ENCODE measurements at regions not wholly inside any gene's neighbourhood (a gene's known extent, or its start where the extent isn't known, plus 50 kb on each side); places are given as distances from the start of the nearest gene placed in this dataset.

DNA sequence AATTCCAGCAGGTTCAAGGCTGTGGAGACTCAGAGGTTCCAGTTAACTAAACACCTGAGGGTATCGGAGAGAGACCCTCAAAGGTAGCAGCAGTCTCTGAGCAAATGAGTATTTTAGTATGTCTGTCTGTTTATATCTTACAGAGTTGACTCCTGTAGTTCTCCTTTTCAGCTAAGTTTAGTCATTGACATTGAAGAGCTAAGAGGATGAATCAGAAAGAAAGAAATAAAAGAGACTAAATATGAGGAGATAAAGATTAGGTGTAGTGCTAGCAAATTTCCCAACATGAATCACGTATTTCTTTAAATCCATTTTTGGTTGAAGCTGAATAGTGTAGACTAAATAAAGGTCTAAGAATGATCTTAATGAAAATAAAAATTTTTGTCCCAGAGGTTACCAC lies 474.0 kb upstream of the RGMB start:
- H3K27ac ChIP-seq, result no peak overlapping the region
- H3K27me3 ChIP-seq, result no peaks in the 10 kb centered on the region
- H3K4me1 ChIP-seq, result no peaks in the 10 kb centered on the region
- H3K9me3 ChIP-seq, result no peaks in the 10 kb centered on the region
- no peak for DNase-seq (ENCODE audit: low spot score in 2 of 2)
- H3K4me3 ChIP-seq, result no peak overlapping the region
- H3K36me3 ChIP-seq, result no peaks in the 10 kb centered on the region
- intact Hi-C loops (cut with DNase I; ENCODE audit: low total_unique reads), result no loop called here
- TF ChIP-seq, protein P1, sequence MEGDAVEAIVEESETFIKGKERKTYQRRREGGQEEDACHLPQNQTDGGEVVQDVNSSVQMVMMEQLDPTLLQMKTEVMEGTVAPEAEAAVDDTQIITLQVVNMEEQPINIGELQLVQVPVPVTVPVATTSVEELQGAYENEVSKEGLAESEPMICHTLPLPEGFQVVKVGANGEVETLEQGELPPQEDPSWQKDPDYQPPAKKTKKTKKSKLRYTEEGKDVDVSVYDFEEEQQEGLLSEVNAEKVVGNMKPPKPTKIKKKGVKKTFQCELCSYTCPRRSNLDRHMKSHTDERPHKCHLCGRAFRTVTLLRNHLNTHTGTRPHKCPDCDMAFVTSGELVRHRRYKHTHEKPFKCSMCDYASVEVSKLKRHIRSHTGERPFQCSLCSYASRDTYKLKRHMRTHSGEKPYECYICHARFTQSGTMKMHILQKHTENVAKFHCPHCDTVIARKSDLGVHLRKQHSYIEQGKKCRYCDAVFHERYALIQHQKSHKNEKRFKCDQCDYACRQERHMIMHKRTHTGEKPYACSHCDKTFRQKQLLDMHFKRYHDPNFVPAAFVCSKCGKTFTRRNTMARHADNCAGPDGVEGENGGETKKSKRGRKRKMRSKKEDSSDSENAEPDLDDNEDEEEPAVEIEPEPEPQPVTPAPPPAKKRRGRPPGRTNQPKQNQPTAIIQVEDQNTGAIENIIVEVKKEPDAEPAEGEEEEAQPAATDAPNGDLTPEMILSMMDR (IDR thresholded peaks at IDR 0.05), result no peak
- no peak for TF ChIP-seq POLR2A (IDR thresholded peaks at IDR 0.05)
- no peak for TF ChIP-seq POLR2AphosphoS5 (IDR thresholded peaks at IDR 0.05)

DNA sequence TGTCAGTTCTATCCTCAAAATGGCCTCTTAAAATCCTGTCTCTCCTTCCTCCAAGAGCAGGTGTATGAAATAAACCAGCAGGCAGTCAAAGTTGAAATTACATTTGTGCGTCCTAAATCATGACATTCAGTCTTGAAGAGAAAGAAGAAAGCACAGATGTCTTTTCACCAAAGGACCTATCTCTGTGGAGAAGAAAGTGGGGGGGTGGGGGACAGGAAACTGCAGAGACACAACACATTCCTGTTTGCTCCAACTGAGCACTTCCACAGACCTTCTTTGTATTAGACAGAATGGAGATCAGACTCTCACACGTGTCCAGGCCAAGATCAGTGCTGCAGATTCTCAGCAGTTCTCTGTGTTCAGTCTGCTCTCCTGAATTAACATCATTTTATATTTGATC lies 471.9 kb upstream of the RGMB start:
- intact Hi-C loops (cut with DNase I; ENCODE audit: low total_unique reads), result no loop called here
- no peaks in the 10 kb centered on the region for H3K9me3 ChIP-seq
- TF ChIP-seq, protein P1 (IDR thresholded peaks at IDR 0.05), result no peak
- TF ChIP-seq POLR2A (IDR thresholded peaks at IDR 0.05) (no peak), POLR2AphosphoS5 (IDR thresholded peaks at IDR 0.05) (no peak)

DNA sequence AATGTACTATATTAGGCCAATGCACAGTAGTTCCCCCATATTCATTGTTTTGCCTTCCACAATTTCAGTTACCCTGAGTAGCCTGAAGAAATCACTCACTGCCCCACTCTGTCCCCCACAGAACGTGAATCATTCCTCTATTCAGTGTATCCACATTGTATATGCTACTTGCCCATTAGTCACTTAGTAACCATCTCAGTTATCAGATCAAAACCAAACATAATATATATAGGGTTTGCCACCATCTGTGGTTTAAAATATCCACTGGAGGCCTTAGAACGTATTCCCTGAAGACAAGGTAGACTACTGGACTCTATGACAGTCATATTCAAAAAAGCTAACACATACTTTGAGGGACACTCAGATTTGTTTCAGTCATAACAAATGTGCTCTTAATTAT lies 465.7 kb upstream of the RGMB start:
- intact Hi-C loops (cut with DNase I; ENCODE audit: low total_unique reads), result no loop called here
- DNase-seq (ENCODE audit: low spot score in 2 of 2), result no peak
- H3K4me1 ChIP-seq, result no peaks in the 10 kb centered on the region
- TF ChIP-seq, protein P1 (IDR thresholded peaks at IDR 0.05), result no peak
- TF ChIP-seq POLR2AphosphoS5 (IDR thresholded peaks at IDR 0.05) (no peak), POLR2A (IDR thresholded peaks at IDR 0.05) (no peak)
- H3K27ac ChIP-seq, result no peak overlapping the region
- no peaks in the 10 kb centered on the region for H3K36me3 ChIP-seq
- H3K9me3 ChIP-seq, result no peaks in the 10 kb centered on the region
- H3K4me3 ChIP-seq, result no peak overlapping the region
- H3K27me3 ChIP-seq, result no peaks in the 10 kb centered on the region

More for the DNA sequence above, 471.9 kb upstream of the RGMB start:
- Histone ChIP-seq H3K27ac (no peak overlapping the region), H3K4me1 (no peaks in the 10 kb centered on the region), H3K4me3 (no peak overlapping the region), H3K27me3 (no peaks in the 10 kb centered on the region), H3K36me3 (no peaks in the 10 kb centered on the region)
- no peak for DNase-seq (ENCODE audit: low spot score in 2 of 2)

DNA sequence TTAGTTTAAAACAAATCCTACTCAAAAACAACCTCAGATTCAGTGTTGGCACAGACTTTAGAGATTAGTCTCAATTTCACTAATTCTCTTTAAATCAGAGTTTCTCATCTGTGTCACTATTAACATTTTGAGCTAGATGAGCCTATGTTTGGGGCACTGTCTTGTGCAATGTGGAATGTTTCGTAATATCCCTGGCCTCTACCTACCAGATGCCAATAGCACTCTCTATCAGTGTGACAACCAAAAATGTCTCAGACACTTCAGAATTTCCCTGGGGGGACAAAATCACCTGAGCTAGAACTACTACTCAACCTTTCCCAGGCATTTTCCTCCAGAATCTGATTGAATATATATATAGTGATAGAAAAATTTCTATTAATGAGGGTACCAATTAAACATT lies 465.2 kb upstream of the RGMB start:
- no peaks in the 10 kb centered on the region for H3K4me1 ChIP-seq
- H3K9me3 ChIP-seq, result no peaks in the 10 kb centered on the region
- TF ChIP-seq POLR2A (IDR thresholded peaks at IDR 0.05) (no peak), POLR2AphosphoS5 (IDR thresholded peaks at IDR 0.05) (no peak)
- TF ChIP-seq, protein P1 (IDR thresholded peaks at IDR 0.05), result no peak
- H3K27me3 ChIP-seq, result no peaks in the 10 kb centered on the region
- H3K4me3 ChIP-seq, result no peak overlapping the region
- DNase-seq (ENCODE audit: low spot score in 2 of 2), result no peak
- intact Hi-C loops (cut with DNase I; ENCODE audit: low total_unique reads), result no loop called here
- no peak overlapping the region for H3K27ac ChIP-seq
- H3K36me3 ChIP-seq, result no peaks in the 10 kb centered on the region

DNA sequence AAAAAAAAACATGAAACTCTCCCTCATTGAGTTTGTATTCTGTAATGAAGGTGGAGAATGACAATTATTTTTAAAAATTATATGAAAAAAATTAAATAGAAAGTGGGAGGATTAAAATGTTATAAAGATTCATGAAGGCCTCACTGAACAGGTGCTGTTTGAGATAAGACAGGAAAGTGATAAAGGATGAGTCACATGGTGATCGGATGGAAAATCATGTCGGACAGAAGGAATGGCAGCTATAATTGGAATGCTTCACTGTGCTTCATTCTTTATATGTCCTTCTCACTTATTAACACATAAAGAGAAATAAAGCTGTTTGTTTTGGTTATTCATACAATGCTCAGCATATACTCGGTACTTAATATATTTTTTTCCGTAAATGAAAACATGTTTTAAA lies 464.5 kb upstream of the RGMB start:
- H3K27ac ChIP-seq, result no peak overlapping the region
- H3K4me1 ChIP-seq, result no peaks in the 10 kb centered on the region
- no peaks in the 10 kb centered on the region for H3K27me3 ChIP-seq
- no peak for DNase-seq (ENCODE audit: low spot score in 2 of 2)
- H3K4me3 ChIP-seq, result no peak overlapping the region
- intact Hi-C loops (cut with DNase I; ENCODE audit: low total_unique reads), result no loop called here
- TF ChIP-seq, protein P1 (IDR thresholded peaks at IDR 0.05), result no peak
- H3K9me3 ChIP-seq, result no peaks in the 10 kb centered on the region
- no peaks in the 10 kb centered on the region for H3K36me3 ChIP-seq
